ENCODE measurements at regions not wholly inside any gene's neighbourhood (a gene's known extent, or its start where the extent isn't known, plus 50 kb on each side); places are given as distances from the start of the nearest gene placed in this dataset.
"Not testable (repeated sequence)": the region's sequence is repeated elsewhere in the genome, so short reads cannot be mapped to it uniquely, and the experiment has no call there.

GRCh38 chr22:46040471-46041465 lies 63.8 kb upstream of the WNT7B start:
- DNase-seq (ENCODE audit: low spot score): no peak

- no peak for DNase-seq (ENCODE audit: low spot score)
These were observed 64.7 kb upstream of the WNT7B start for GRCh38 chr22:46041642-46042041.

GRCh38 chr22:46042786-46043185 lies 65.8 kb upstream of the WNT7B start:
- no peak for DNase-seq (ENCODE audit: low spot score)

- DNase-seq (ENCODE audit: low spot score): no peak
These were observed 66.4 kb upstream of the WNT7B start for GRCh38 chr22:46043339-46043738.

GRCh38 chr22:46043816-46044620 lies 67.1 kb upstream of the WNT7B start:
- DNase-seq (ENCODE audit: low spot score): no peak

- no peak for DNase-seq (ENCODE audit: low spot score)
These were observed 67.9 kb upstream of the WNT7B start for GRCh38 chr22:46044621-46045458.

GRCh38 chr22:46045459-46046298 lies 68.7 kb upstream of the WNT7B start:
- DNase-seq (ENCODE audit: low spot score): no peak

- no peak for DNase-seq (ENCODE audit: low spot score)
These were observed 69.3 kb upstream of the WNT7B start for GRCh38 chr22:46046299-46046685.

GRCh38 chr22:46047226-46047625 lies 70.3 kb upstream of the WNT7B start:
- no peak for DNase-seq (ENCODE audit: low spot score)

GRCh38 chr22:46047841-46048595 lies 71.1 kb upstream of the WNT7B start:
- no peak for DNase-seq (ENCODE audit: low spot score)

GRCh38 chr22:46048661-46049060 lies 71.7 kb upstream of the WNT7B start:
- DNase-seq (ENCODE audit: low spot score): not testable (repeated sequence)

- DNase-seq (ENCODE audit: low spot score): no peak
These were observed 72.9 kb upstream of the WNT7B start for GRCh38 chr22:46049726-46050450.

GRCh38 chr22:46050451-46050845 lies 73.5 kb upstream of the WNT7B start:
- no peak for DNase-seq (ENCODE audit: low spot score)

- DNase-seq (ENCODE audit: low spot score): no peak
These were observed 74.1 kb upstream of the WNT7B start for GRCh38 chr22:46050916-46051614.

- no peak for DNase-seq (ENCODE audit: low spot score)
These were observed 74.7 kb upstream of the WNT7B start for GRCh38 chr22:46051646-46052045.

GRCh38 chr22:46052331-46052771 lies 75.4 kb upstream of the WNT7B start:
- no peak for DNase-seq (ENCODE audit: low spot score)

GRCh38 chr22:46052801-46053562 lies 76.0 kb upstream of the WNT7B start:
- DNase-seq (ENCODE audit: low spot score): peak; percentile 37

GRCh38 chr22:46053563-46054090 lies 76.7 kb upstream of the WNT7B start:
- DNase-seq (ENCODE audit: low spot score): peak; percentile 46
